ENCODE measurements at regions not wholly inside any gene's neighbourhood (a gene's known extent, or its start where the extent isn't known, plus 50 kb on each side); places are given as distances from the start of the nearest gene placed in this dataset.

- TF ChIP-seq, protein P1, sequence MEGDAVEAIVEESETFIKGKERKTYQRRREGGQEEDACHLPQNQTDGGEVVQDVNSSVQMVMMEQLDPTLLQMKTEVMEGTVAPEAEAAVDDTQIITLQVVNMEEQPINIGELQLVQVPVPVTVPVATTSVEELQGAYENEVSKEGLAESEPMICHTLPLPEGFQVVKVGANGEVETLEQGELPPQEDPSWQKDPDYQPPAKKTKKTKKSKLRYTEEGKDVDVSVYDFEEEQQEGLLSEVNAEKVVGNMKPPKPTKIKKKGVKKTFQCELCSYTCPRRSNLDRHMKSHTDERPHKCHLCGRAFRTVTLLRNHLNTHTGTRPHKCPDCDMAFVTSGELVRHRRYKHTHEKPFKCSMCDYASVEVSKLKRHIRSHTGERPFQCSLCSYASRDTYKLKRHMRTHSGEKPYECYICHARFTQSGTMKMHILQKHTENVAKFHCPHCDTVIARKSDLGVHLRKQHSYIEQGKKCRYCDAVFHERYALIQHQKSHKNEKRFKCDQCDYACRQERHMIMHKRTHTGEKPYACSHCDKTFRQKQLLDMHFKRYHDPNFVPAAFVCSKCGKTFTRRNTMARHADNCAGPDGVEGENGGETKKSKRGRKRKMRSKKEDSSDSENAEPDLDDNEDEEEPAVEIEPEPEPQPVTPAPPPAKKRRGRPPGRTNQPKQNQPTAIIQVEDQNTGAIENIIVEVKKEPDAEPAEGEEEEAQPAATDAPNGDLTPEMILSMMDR (IDR thresholded peaks at IDR 0.05; ENCODE audit: low read length), result no peak
- no peak for TF ChIP-seq EZH2 (IDR thresholded peaks at IDR 0.05; ENCODE audit: borderline replicate concordance, low read length)
These were observed 125.4 kb downstream of the SH3BGRL2 start for GRCh38 chr6:79756496-79756895.
